T-helper 2 cell (primary cell): ENCODE measurements at regions not wholly inside any gene's neighbourhood (a gene's known extent, or its start where the extent isn't known, plus 50 kb on each side); places are given as distances from the start of the nearest gene placed in this dataset.
"Not testable (repeated sequence)": the region's sequence is repeated elsewhere in the genome, so short reads cannot be mapped to it uniquely, and the experiment has no call there.

Experiments
- DNase-seq, 5 experiments: peaks; one replicate each; pipeline versions ENCODE4 v3.0.0 to v3.0.0-alpha.2; 2012 to 2022

DNA sequence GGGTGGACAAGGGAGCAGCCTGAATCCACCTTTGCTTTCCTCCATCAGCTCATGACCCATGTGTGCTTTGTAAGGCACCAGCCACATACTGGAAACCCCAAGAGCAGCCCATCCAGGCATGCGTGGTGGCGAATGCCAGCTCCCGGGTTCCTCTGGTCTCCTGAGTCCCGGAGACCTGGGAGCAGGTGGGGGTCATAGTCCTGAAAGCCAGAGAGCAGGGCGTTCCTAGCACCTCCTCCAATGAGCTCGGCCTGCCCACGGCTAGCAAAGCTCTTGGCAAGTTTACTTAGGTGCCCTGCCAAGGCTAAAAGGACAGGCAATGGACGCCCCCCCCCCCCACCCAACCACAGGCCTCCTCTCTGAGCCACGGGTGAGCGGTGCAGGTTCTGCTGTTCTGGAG lies 3960.2 kb upstream of the TPTE start:
- DNase-seq = not testable (repeated sequence)

DNA sequence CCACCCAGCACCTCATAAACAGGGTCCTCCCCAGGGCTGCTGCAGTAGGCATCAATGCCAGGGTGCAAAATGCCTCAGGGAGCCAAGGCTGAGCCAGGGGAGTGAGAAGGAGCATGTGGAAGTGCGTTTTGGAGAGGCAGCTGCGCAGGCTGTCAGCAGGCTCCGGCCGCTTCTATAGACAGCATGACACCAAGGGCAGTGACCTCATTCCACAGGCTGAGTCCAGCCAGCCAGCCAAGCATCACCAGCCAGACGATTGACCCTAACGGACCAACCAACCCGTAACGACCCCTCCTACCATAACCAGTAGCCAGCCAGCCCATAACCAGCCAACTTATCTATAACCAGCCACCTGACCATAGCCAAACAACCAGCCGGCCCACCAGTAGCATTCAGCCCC lies 3959.8 kb upstream of the TPTE start:
- DNase-seq = not testable (repeated sequence)

DNA sequence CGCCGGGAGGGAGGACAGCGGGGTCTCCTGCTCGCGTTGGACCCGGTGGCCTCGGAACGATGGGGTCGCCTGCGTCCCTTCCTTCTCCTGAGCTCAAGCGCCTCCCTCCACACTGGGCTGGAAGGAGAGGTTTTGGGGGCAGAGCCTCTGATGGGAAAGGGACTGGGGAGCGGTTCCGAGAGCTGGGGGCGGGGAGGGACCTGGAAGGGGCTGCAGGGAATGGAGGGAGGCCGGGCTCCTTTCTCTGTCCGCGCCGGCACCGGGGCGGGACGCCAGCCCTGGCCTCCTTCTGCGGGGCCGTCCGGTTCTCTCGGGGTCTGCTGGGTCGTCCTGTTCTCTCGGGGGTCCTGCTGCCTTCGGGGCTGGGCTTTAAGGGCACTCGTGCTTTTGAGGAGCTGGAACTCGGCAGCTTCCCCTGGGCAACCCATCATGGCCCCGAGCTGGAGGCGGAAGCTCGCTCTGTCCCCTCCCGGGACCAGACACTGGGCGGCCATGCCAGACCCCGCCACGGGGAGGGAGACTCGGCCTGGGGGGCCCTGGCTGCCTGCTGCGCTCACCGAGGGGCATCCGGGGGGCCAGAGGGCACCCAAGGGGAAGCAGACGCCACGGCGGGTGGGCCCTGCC lies 3956.7 kb upstream of the TPTE start:
- DNase-seq = not testable (repeated sequence)

DNA sequence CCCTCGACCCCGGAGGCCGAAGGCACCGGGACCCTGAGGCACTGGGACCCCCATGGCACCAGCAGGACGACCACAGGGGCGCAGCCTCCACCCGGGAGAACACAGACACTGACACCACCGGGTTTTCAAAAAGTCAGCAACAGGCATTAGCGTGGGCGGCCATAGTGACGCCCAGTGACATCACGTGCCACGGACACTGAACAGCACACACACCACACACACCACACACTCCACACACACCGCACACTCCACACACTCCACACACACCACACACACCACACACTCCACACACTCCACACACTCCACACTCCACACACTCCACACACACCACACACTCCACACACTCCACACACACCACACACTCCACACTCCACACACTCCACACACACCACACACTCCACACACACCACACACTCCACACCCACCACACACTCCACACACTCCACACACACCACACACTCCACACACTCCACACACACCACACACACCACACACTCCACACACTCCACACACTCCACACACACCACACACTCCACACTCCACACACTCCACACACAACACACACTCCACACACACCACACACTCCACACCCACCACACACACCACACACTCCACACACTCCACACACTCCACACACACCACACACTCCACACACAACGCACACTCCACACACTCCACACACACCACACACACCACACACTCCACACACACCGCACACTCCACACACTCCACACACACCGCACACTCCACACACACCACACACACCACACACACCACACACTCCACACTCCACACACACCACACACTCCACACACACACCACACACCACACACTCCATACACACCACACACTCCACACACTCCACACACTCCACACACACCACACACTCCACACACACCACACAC lies 3955.9 kb upstream of the TPTE start:
- peak in 3 of 5 experiments; percentile 2 to 66 (median 16) for DNase-seq

DNA sequence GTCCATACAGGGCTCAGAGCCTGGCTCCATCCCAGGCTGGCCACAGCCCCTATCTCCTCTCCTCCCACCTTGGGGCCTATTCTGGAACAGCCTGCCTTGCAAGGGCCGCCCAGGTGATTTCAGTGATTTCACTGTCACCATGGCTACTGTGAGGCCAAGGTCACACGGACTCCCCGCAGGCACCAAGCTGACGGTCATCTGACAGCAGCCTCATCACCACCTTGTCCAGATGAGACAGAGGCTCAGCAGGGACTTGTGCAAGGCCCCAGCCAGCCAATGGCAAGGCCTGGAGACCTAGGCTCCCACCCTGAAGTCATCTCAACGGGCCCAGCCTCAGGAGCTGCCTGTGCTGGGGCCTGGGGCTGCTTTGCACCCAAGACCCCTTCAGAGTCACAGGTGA lies 3953.8 kb upstream of the TPTE start:
- DNase-seq = not testable (repeated sequence)

DNA sequence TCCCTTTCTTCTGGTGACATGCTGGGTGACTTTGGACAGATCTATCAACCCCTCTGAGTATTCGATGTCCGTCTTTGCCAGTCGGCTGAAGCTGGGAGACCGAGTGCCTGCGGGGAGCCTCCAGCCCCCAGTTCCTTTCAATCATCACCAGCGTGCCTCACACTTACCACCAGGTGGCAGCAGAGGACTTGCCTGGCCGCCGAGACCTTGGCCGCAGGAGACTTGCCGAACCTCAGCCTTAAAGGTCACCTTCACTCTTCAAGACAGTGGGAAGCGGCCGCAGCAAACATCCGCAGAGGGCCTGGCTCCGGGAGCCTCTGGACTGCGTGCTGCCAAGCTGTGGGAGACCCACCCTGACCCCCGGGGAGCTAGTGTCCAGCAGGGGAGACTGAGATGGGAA lies 3952.2 kb upstream of the TPTE start:
- not testable (repeated sequence) for DNase-seq

DNA sequence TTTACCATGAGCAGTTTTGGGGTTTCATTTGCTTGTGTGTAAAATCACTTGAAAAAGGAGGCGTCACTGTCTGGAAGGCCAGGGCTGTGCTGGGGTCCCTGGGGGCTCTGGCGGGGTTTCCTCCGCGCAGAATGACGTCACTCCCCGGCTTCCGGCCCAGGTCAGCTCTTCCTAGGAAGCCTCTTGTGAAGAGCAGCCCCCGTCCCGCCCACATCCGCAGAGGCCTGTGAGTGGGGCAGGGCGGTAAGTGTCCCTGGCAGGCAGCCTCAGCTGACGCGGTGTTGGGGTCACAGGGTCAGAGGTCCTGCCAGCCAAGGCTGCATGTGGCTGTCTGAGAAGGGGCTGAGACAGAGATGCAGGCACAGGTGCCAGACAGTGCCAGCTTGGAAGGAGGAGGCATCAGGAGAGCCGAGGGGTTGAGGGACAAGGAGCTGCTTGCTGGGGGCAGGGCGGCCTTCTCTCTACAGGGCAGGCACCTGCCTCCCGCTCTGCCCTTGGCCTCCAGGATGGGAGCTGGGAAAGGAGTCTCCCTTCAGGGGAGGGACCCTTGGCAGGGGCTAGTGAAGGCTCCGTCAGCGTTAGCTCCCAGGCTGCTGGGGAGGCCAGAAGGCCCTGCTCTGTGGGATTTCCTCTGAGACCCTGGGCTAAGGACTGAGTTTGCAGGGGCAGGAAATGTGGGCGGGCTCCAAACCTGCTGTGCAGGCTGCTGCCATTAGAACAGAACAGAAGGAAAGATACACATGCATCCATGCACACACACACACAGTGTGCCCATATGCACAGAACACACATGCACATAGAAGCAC lies 3951.6 kb upstream of the TPTE start:
- not testable (repeated sequence) for DNase-seq

DNA sequence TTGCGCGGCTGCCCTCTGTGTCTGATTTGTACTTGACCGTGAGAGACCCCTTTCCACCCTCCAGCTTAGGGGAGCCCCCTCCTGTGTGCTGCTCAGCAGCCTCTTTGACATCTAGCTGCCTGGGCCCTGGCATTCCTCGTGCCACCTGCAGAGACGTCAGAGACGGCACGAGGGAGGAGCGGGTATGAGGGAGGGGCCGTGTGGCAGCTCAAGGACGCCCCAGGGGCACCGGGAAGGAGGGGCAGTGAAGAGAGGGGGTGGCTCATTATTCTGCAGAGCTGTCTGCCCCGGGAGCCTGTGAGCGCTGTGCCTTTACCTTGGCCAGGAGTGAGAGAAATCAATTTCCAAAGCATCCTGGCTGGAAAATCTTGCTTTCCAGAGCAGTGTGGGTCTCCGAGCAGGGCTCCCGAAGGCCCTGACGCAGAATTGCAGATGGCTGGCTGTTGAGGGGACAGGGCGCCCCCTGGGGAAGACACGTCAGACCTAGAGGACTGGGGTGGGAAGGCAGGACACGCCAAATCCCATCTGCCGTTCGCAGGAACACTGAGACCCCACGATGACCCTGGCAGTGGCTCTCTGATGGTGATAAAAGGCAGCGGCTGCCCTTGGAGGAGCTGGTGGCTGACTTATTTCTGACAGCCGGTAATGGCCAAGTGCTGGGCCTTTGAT lies 3950.5 kb upstream of the TPTE start:
- DNase-seq = not testable (repeated sequence)

DNA sequence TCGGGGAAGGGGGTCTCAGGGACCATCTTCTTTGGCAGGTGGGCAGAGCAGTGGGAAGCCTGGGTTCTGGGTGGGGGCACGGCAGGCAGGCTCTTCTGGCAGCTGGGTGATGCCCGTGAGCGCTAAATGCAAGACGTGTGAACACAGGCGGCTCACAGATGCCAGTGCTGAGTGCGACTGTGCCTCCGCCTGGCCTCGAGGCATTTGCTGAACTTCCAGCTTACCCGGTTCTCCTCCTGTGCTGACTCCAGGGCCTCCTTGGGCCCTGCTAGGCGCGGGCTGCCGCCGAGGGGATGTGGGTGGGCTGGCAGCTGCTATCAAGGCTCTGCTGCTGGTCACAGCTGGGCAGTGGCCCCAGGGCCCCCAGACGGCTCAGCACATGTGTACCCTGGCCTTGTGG lies 3947.8 kb upstream of the TPTE start:
- DNase-seq = not testable (repeated sequence)

DNA sequence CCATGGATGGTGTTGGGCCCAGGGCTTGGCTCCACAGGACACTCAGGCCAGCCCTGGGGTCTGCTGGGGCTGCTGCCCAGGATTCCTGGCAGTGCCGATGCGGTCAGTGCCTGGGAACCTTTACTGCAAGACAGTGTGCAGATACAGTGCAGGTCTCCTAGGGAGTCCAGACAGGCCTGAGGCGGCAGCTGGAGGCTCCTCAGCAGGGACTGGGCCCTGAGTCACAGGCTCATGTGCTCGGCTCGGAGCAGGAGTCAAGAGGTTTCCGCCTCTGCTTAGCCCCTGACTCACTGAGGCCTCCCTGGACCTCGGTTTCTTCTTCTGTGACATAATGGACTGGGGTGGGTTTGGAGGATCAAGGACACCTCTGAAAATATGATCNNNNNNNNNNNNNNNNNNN lies 3941.6 kb upstream of the TPTE start:
- not testable (repeated sequence) for DNase-seq
